ENCODE measurements at regions not wholly inside any gene's neighbourhood (a gene's known extent, or its start where the extent isn't known, plus 50 kb on each side); places are given as distances from the start of the nearest gene placed in this dataset.

DNA sequence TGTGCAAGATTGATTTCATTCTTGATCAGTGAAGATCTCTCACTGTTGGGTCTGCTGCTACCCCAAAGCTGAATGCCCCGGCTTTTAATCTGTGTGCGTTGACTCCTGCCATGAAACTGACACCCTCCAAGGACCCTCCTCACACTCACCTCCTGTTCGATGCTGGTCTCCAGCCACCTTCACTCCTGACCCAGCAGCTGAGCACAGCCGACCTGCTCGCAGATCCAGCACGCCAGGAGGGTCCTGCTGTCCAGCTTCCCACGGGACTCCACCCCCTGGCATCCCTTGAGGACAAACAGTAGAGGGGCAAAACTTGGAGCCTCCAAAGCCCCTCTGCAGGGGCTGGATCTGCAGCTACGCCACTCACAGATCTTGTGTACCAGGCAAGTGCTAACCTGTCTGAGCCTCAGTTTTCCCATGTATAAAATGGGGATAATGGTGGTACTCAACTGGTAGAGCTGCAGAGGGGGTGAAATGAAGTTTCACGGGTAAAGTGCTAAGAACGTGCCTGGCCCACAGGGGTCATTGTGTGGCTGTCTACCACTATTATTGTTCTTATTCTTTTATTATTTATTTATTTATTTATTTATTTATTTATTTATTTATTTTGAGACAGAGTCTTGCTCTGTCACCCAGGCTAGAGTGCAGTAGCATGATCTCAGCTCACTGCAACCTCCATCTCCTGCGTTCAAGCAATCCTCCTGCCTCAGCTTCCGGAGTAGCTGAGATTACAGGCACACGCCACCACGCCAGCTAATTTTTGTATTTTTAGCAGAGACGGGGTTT is 178.0 kb downstream of the PHETA1 start:
- Histone ChIP-seq H3K36me3 (ENCODE audit: control insufficient read depth, insufficient read depth, low read length) (no peaks in the 10 kb centered on the region), H3K27ac (no peak overlapping the region), H3K27me3 (ENCODE audit: control insufficient read depth, insufficient read depth, low read length) (no peaks in the 10 kb centered on the region), H3K4me1 (no peaks in the 10 kb centered on the region), H3K79me2 (no peaks in the 10 kb centered on the region), H3K4me2 (ENCODE audit: low read length) (no peak overlapping the region), H3K9me3 (ENCODE audit: control insufficient read depth, low read length) (no peaks in the 10 kb centered on the region), H3K9ac (no peak overlapping the region), H3K4me3 (ENCODE audit: low read depth, low read length) (no peak overlapping the region), H2AFZ (no peak overlapping the region)
- TF ChIP-seq CTCF (IDR thresholded peaks at IDR 0.05), result no peak

GRCh38 chr12:111189792-111190191 is 179.1 kb downstream of the PHETA1 start:
- no peak for TF ChIP-seq CTCF (IDR thresholded peaks at IDR 0.05)
- no peak overlapping the region for H3K27ac ChIP-seq
- H3K4me3 ChIP-seq (ENCODE audit: low read depth, low read length), result no peak overlapping the region
- H3K9ac ChIP-seq, result no peak overlapping the region
- H3K4me1 ChIP-seq, result no peaks in the 10 kb centered on the region
- no peaks in the 10 kb centered on the region for H3K79me2 ChIP-seq
- no peak overlapping the region for H2AFZ ChIP-seq
- no peaks in the 10 kb centered on the region for H3K27me3 ChIP-seq (ENCODE audit: control insufficient read depth, insufficient read depth, low read length)
- no peaks in the 10 kb centered on the region for H3K9me3 ChIP-seq (ENCODE audit: control insufficient read depth, low read length)
- H3K4me2 ChIP-seq (ENCODE audit: low read length), result no peak overlapping the region
- H3K36me3 ChIP-seq (ENCODE audit: control insufficient read depth, insufficient read depth, low read length), result no peaks in the 10 kb centered on the region

DNA sequence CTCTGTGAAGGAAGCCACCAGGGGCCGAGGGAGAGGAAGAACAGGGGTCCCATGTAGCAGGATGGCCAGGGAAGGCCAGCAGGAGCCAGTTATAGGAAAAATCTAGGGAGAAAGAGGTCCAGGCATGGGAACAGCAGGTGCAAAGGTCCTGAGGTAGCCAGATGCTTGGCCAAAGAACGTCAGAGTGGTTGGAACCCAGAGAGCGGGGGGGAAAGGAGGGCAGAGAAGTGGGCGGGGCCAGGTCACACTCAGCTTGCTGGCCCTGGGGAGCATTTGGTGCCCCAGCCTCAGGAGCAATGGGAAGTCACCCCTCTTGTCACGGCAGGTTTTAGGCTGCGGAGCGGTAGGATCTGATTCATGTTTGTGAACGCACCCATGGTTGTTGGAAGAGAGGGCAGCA is 180.5 kb downstream of the PHETA1 start:
- Histone ChIP-seq H3K9me3 (ENCODE audit: control insufficient read depth, low read length) (no peaks in the 10 kb centered on the region), H3K4me3 (ENCODE audit: low read depth, low read length) (no peak overlapping the region), H3K36me3 (ENCODE audit: control insufficient read depth, insufficient read depth, low read length) (no peaks in the 10 kb centered on the region), H3K9ac (no peak overlapping the region), H3K4me2 (ENCODE audit: low read length) (no peak overlapping the region), H3K27ac (no peak overlapping the region), H3K4me1 (no peaks in the 10 kb centered on the region), H3K79me2 (no peaks in the 10 kb centered on the region), H2AFZ (no peak overlapping the region), H3K27me3 (ENCODE audit: control insufficient read depth, insufficient read depth, low read length) (no peaks in the 10 kb centered on the region)
- no peak for TF ChIP-seq CTCF (IDR thresholded peaks at IDR 0.05)

DNA sequence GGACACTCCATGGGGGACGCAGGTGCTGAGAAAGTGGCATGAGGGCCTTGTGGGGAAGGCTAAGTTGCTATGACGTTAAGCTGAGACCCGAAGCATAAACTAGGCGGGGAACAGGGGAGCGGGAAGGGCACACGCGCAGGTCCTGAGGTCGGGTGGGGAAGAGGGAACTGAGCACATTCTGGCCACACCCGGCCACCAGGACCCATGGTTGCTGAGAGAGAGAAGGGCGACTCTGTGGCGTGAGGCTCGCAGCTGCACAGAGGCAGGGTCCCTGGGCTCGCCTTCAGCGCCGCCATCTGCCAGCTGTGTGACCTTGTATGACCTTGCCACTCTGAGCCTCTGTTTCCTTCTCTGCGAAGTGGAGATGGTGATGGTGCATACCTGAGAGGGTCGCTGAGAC is 182.5 kb downstream of the PHETA1 start:
- H3K27ac ChIP-seq, result no peak overlapping the region
- no peak overlapping the region for H3K9ac ChIP-seq
- H3K79me2 ChIP-seq, result no peaks in the 10 kb centered on the region
- no peak overlapping the region for H3K4me3 ChIP-seq (ENCODE audit: low read depth, low read length)
- H3K36me3 ChIP-seq (ENCODE audit: control insufficient read depth, insufficient read depth, low read length), result no peaks in the 10 kb centered on the region
- no peaks in the 10 kb centered on the region for H3K4me1 ChIP-seq
- no peaks in the 10 kb centered on the region for H3K27me3 ChIP-seq (ENCODE audit: control insufficient read depth, insufficient read depth, low read length)
- H3K9me3 ChIP-seq (ENCODE audit: control insufficient read depth, low read length), result no peaks in the 10 kb centered on the region
- TF ChIP-seq CTCF (IDR thresholded peaks at IDR 0.05), result no peak
- H2AFZ ChIP-seq, result no peak overlapping the region
- no peak overlapping the region for H3K4me2 ChIP-seq (ENCODE audit: low read length)

DNA sequence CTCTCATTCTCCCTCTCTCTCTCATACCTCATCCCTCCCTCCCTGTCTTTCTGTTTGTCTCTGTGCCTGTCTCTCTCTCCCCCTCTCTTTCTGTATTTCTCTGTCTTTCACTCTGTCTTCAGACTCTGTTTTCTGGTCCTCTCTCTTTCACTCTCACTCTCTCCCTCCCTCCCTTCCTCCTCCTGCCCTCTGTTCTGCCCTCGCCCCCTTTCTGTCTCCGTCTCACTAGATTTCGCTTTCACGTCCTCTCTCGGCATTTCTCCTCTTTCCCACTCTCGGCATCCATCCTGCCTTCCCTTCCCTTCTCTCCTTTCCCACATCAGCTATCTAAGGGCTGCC is 183.0 kb downstream of the PHETA1 start:
- TF ChIP-seq CTCF (IDR thresholded peaks at IDR 0.05), result no peak
- Histone ChIP-seq H3K27ac (no peak overlapping the region), H2AFZ (no peak overlapping the region), H3K4me2 (ENCODE audit: low read length) (no peak overlapping the region), H3K9me3 (ENCODE audit: control insufficient read depth, low read length) (no peaks in the 10 kb centered on the region), H3K4me3 (ENCODE audit: low read depth, low read length) (no peak overlapping the region), H3K27me3 (ENCODE audit: control insufficient read depth, insufficient read depth, low read length) (no peaks in the 10 kb centered on the region), H3K9ac (no peak overlapping the region), H3K4me1 (no peaks in the 10 kb centered on the region), H3K79me2 (no peaks in the 10 kb centered on the region), H3K36me3 (ENCODE audit: control insufficient read depth, insufficient read depth, low read length) (no peaks in the 10 kb centered on the region)
